Vagina (tissue), 2 donors: ENCODE measurements at regions not wholly inside any gene's neighbourhood (a gene's known extent, or its start where the extent isn't known, plus 50 kb on each side); places are given as distances from the start of the nearest gene placed in this dataset.
"Not testable (repeated sequence)": the region's sequence is repeated elsewhere in the genome, so short reads cannot be mapped to it uniquely, and the experiment has no call there.

ENCODE experiments used
- CTCF ChIP-seq, 3 experiments: fragments of 450-650 bp in 2 of 3; fragments of 200-600 bp in 1 of 3; sonication (generic) in 1 of 3; IDR thresholded peaks; one replicate each; pipeline ENCODE4 v1.5.1; 2017 to 2019; ENCODE audit warnings: antibody characterized with exemption in 3 of 3, mild to moderate bottlenecking in 2 of 3, moderate library complexity in 2 of 3
- POLR2A ChIP-seq, 2 donors: fragments of 450-650 bp; IDR thresholded peaks; one replicate each; pipeline ENCODE4 v1.6.1; 2017; ENCODE audit warnings: antibody characterized with exemption in 2 of 2, mild to moderate bottlenecking in 2 of 2, moderate library complexity in 2 of 2
- POLR2AphosphoS5 ChIP-seq, 2 donors: sonication (generic); formaldehyde crosslinking; IDR thresholded peaks; one replicate each; pipeline ENCODE4 v1.9.0; 2017; ENCODE audit warnings: antibody characterized with exemption in 2 of 2, mild to moderate bottlenecking in 2 of 2, low read depth in 1 of 2; ENCODE audit not compliant: insufficient read depth in 1 of 2

GRCh38 chrX:34230156-34230555, 98.0 kb upstream of the FAM47A start:
- not testable (repeated sequence) for TF ChIP-seq POLR2AphosphoS5 (IDR thresholded peaks at IDR 0.05; ENCODE audit: insufficient read depth in 1 of 2, low read depth in 1 of 2); POLR2A (IDR thresholded peaks at IDR 0.05); CTCF (IDR thresholded peaks at IDR 0.05)
